Brain microvascular endothelial cell (primary cell): ENCODE measurements at regions not wholly inside any gene's neighbourhood (a gene's known extent, or its start where the extent isn't known, plus 50 kb on each side); places are given as distances from the start of the nearest gene placed in this dataset.
A peak's percentile ranks its signal among the peaks of the same experiment; 100 is the strongest.

Experiments used
- DNase-seq: peaks from one replicate; pipeline ENCODE4 v3.0.0-alpha.2; 2020
- H3K27ac ChIP-seq: fragments of 250-450 bp; sonication (Bioruptor Pico); 2 replicates; pipeline ENCODE4 v1.5.1; 2020; ENCODE audit warnings: mild to moderate bottlenecking, moderate library complexity
- H3K27me3 ChIP-seq: fragments of 250-450 bp; sonication (Bioruptor Pico); replicated peaks from 2 replicates; pipeline ENCODE4 v1.5.1; 2020; ENCODE audit warnings: mild to moderate bottlenecking
- H3K36me3 ChIP-seq: fragments of 250-450 bp; sonication (Bioruptor Pico); replicated peaks from 2 replicates; pipeline ENCODE4 v1.5.1; 2020; ENCODE audit warnings: mild to moderate bottlenecking
- H3K4me3 ChIP-seq: 2 replicates; pipeline ENCODE4 v1.5.1; 2011; ENCODE audit warnings: low read depth, mild to moderate bottlenecking, control low read depth, low read length, moderate library complexity
- in situ Hi-C: cut with HindIII; loops from 2 replicates; pipeline ENCODE4 v1.10.0; 2017; ENCODE audit warnings: low sequenced_read_pairs, low pct_ligation_motif_present
- TF ChIP-seq, protein P1 (sequence below): IDR thresholded peaks from 2 replicates; pipeline ENCODE4 v1.5.1; 2011; ENCODE audit warnings: low read depth, mild to moderate bottlenecking, moderate library complexity, low read length, control low read depth, inconsistent platforms; ENCODE audit errors: missing control alignments

DNA sequence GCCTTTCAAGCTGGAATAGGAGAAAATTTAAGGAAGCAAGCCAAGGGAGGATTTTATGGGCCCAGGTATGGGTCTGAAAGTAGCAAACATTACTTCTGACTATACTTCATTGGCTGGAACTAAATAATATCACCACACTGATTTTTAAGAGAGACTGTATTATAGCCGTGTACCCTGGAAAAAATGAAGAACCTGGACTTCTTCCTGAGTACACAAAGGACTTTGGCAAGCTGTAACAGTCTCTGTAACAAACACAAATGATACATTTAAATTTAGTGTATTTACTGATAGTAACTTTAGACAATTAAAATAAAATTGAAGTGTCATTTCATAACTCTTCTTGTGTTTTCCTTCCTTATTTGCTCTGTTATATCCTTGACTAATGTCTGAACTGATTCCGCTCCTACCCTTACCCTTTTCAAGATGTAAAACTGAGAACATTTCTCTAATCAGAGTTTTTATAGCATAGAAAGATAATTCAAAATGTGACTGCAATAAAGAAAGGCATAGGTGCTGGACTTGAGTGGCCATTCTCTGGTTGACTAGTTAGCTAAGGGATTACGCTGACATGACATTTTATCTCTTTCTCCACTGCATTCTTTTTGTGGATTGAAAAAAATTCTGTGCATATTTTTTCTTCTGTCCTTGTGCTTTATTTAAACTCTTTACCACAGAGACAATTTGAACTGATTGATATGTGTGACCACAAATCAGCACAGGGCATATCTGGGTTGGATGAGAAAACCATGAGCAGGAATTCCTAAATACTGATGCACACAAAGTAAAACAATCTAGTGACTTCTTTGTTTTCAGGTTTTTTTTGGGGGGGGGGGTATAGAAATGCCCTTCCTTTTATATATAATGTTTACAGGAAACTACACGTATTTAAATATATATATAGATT, 349.7 kb downstream of the MDFIC start:
- in situ Hi-C loops: no loop called here
- H3K4me3 ChIP-seq: no peak overlapping the region
- peak; percentile 94 for DNase-seq
- H3K27me3 ChIP-seq: no peaks in the 10 kb centered on the region
- no peaks in the 10 kb centered on the region for H3K36me3 ChIP-seq
- no peak overlapping the region for H3K27ac ChIP-seq
- TF ChIP-seq, protein P1, sequence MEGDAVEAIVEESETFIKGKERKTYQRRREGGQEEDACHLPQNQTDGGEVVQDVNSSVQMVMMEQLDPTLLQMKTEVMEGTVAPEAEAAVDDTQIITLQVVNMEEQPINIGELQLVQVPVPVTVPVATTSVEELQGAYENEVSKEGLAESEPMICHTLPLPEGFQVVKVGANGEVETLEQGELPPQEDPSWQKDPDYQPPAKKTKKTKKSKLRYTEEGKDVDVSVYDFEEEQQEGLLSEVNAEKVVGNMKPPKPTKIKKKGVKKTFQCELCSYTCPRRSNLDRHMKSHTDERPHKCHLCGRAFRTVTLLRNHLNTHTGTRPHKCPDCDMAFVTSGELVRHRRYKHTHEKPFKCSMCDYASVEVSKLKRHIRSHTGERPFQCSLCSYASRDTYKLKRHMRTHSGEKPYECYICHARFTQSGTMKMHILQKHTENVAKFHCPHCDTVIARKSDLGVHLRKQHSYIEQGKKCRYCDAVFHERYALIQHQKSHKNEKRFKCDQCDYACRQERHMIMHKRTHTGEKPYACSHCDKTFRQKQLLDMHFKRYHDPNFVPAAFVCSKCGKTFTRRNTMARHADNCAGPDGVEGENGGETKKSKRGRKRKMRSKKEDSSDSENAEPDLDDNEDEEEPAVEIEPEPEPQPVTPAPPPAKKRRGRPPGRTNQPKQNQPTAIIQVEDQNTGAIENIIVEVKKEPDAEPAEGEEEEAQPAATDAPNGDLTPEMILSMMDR: no peak

DNA sequence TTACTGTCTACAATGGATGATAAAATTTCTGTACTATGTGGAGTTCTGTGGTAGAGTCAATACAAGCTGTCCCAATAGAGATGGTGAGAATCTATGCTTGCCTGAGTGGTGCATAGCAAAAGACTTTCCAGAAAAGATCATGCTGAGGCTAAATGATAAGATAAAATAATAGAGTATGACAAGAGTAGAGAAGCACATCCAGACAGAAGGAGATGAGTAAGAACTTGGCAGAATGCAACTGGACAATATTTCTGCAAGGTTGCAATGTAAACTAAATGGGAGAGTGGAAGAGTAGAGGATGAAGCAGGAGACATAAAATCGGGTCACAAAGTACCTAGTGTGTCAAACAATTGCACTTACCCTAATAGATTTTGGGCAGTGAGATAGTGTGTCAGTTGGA, 347.6 kb downstream of the MDFIC start:
- Histone ChIP-seq H3K4me3 (no peak overlapping the region), H3K27ac (no peak overlapping the region), H3K36me3 (no peaks in the 10 kb centered on the region), H3K27me3 (no peaks in the 10 kb centered on the region)
- TF ChIP-seq, protein P1: no peak
- DNase-seq: peak; percentile 50
- in situ Hi-C loops: no loop called here

DNA sequence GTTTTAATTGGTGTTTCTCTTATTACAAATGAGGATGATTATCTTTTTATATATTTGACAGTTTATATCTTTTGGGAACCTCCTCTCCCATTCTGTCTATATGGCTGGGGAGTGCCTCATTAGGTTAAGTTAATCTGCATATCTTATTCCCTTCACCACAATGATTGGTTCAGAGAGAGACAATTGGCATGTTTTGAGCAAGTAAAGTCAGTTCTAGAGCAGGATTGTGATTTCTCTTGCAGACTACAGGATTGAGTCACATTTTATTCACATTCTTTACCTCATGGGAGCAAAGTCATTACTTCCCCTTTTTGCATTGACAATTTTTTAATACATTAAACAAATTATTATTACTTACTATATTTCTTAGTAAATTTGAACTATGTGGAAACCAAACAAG, 345.6 kb downstream of the MDFIC start:
- Histone ChIP-seq H3K36me3 (no peaks in the 10 kb centered on the region), H3K27ac (no peak overlapping the region), H3K27me3 (no peaks in the 10 kb centered on the region), H3K4me3 (no peak overlapping the region)
- in situ Hi-C loops: no loop called here
- no peak for DNase-seq
- TF ChIP-seq, protein P1: no peak

DNA sequence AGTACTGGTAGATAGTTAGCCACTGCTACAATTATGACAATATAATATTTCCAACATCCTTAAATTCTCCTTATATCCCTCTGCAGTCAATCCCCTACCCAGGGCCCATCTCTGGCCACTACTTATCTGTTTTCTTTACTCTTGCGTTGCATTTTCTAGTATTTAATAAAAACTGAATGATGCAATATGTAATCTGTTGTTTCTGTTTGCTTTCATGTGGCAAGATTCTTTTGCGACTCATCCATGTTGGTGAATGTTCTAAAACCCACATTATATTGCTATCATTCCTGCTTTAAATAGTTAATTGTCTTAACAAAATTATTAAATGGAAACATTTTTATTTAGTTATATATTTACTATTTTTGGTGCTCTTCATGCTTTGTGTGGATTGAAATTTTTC, 338.5 kb downstream of the MDFIC start:
- Histone ChIP-seq H3K36me3 (no peaks in the 10 kb centered on the region), H3K4me3 (no peak overlapping the region), H3K27me3 (no peaks in the 10 kb centered on the region), H3K27ac (no peak overlapping the region)
- no peak for DNase-seq
- TF ChIP-seq, protein P1: no peak
- in situ Hi-C loops: no loop called here

DNA sequence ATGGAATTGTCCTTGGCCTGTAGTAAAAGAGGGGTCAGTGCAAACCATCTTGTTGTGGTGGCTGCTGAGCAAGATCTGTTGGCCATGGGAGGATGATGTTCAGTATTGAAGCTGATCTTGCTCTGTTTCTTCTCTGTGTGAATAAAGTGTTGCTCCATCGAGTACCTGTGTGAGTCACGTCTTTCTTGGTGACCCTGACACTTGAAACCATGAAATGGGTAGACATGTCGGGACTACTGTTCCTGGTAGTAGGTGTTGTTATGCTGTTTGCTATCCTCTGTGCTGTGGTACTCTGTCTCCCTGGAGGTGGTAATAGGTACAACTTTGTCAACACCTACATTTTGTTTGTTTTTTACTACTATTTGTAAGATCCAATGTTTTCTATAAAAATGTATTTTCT, 330.6 kb downstream of the MDFIC start:
- Histone ChIP-seq H3K36me3 (no peaks in the 10 kb centered on the region), H3K27ac (no peak overlapping the region), H3K4me3 (no peak overlapping the region), H3K27me3 (no peaks in the 10 kb centered on the region)
- TF ChIP-seq, protein P1: no peak
- DNase-seq: no peak
- in situ Hi-C loops: no loop called here
